GM18517 (cell line): ENCODE measurements at regions not wholly inside any gene's neighbourhood (a gene's known extent, or its start where the extent isn't known, plus 50 kb on each side); places are given as distances from the start of the nearest gene placed in this dataset.

ENCODE experiments used
- ATAC-seq: cut with Tn5 transposase; IDR thresholded peaks from one replicate; pipeline ENCODE4 v1.9.1; 2021; ENCODE audit warnings: mild to moderate bottlenecking, moderate library complexity; ENCODE audit not compliant: unreplicated experiment

GRCh38 chr15:97072545-97072944 lies 742.0 kb downstream of the NR2F2 start:
- ATAC-seq = no peak

GRCh38 chr15:97076011-97076410 lies 745.5 kb downstream of the NR2F2 start:
- ATAC-seq = no peak

- ATAC-seq = no peak
Observed at GRCh38 chr15:97077975-97078374, 747.5 kb downstream of the NR2F2 start.

GRCh38 chr15:97078591-97078990 lies 748.1 kb downstream of the NR2F2 start:
- no peak for ATAC-seq

- ATAC-seq = no peak
Observed at GRCh38 chr15:97081666-97082226, 751.2 kb downstream of the NR2F2 start.

GRCh38 chr15:97082830-97083229 lies 752.3 kb downstream of the NR2F2 start:
- no peak for ATAC-seq

- no peak for ATAC-seq
Observed at GRCh38 chr15:97084650-97085049, 754.1 kb downstream of the NR2F2 start.

GRCh38 chr15:97085731-97086130 lies 755.2 kb downstream of the NR2F2 start:
- ATAC-seq = no peak

GRCh38 chr15:97087006-97087741 lies 756.7 kb downstream of the NR2F2 start:
- ATAC-seq = no peak

- no peak for ATAC-seq
Observed at GRCh38 chr15:97091093-97091492, 760.6 kb downstream of the NR2F2 start.

GRCh38 chr15:97092656-97093055 lies 762.2 kb downstream of the NR2F2 start:
- ATAC-seq = no peak

GRCh38 chr15:97096303-97096835 lies 765.9 kb downstream of the NR2F2 start:
- no peak for ATAC-seq

- no peak for ATAC-seq
Observed at GRCh38 chr15:97099040-97099439, 768.5 kb downstream of the NR2F2 start.

GRCh38 chr15:97101572-97101971 lies 771.1 kb downstream of the NR2F2 start:
- no peak for ATAC-seq

- no peak for ATAC-seq
Observed at GRCh38 chr15:97114900-97115760, 784.6 kb downstream of the NR2F2 start.

GRCh38 chr15:97115761-97116070 lies 785.2 kb downstream of the NR2F2 start:
- ATAC-seq = no peak

GRCh38 chr15:97124790-97125189 lies 794.3 kb downstream of the NR2F2 start:
- no peak for ATAC-seq

GRCh38 chr15:97126553-97127233 lies 796.2 kb downstream of the NR2F2 start:
- ATAC-seq = no peak

- ATAC-seq = no peak
Observed at GRCh38 chr15:97129674-97130073, 799.2 kb downstream of the NR2F2 start.

GRCh38 chr15:97140216-97140615 lies 809.7 kb downstream of the NR2F2 start:
- no peak for ATAC-seq

- no peak for ATAC-seq
Observed at GRCh38 chr15:97141360-97141759, 810.9 kb downstream of the NR2F2 start.
